Adrenal gland (tissue), 5 donors: ENCODE measurements at regions not wholly inside any gene's neighbourhood (a gene's known extent, or its start where the extent isn't known, plus 50 kb on each side); places are given as distances from the start of the nearest gene placed in this dataset.

Experiments
- CTCF ChIP-seq, 6 experiments: fragments of 450-650 bp in 4 of 6; fragments of 200-600 bp in 2 of 6; sonication (generic) in 1 of 6; IDR thresholded peaks; 1 replicate in 5 of 6; 2 replicates in 1 of 6; pipeline versions ENCODE4 v1.5.1 to v1.8.0; 2016 to 2021; ENCODE audit warnings: antibody characterized with exemption in 6 of 6, mild to moderate bottlenecking in 2 of 6, moderate library complexity in 1 of 6
- POLR2A ChIP-seq, 2 donors: fragments of 450-650 bp; IDR thresholded peaks; one replicate each; pipeline ENCODE4 v1.6.1; 2017; ENCODE audit warnings: antibody characterized with exemption in 2 of 2, mild to moderate bottlenecking in 2 of 2, moderate library complexity in 1 of 2
- donor health status: DM: no; HTN: no; CAD: no.

GRCh38 chr2:209239585-209239938 is 184.3 kb upstream of the MAP2 start:
- TF ChIP-seq POLR2A (IDR thresholded peaks at IDR 0.05) (no peak), CTCF (IDR thresholded peaks at IDR 0.05) (no peak)
